ENCODE measurements at regions not wholly inside any gene's neighbourhood (a gene's known extent, or its start where the extent isn't known, plus 50 kb on each side); places are given as distances from the start of the nearest gene placed in this dataset.

- no peak overlapping the region for H3K9ac ChIP-seq
- H3K4me2 ChIP-seq, result no peak overlapping the region
- H4K20me1 ChIP-seq, result no peaks in the 10 kb centered on the region
- H3K9me3 ChIP-seq, result no peaks in the 10 kb centered on the region
- H3K27ac ChIP-seq, result no peak overlapping the region
- no peaks in the 10 kb centered on the region for H3K4me1 ChIP-seq
- H3K4me3 ChIP-seq, result no peak overlapping the region
- H3K27me3 ChIP-seq, result no peaks in the 10 kb centered on the region
- TF ChIP-seq Cebpa-rat (IDR thresholded peaks at IDR 0.05), result no peak
- no peaks in the 10 kb centered on the region for H3K36me3 ChIP-seq
These were observed 86.2 kb downstream of the TSPAN8 start for GRCh38 chr12:71071536-71072097.

GRCh38 chr12:71070416-71071128 is 87.2 kb downstream of the TSPAN8 start:
- Histone ChIP-seq H3K4me1 (no peaks in the 10 kb centered on the region), H4K20me1 (no peaks in the 10 kb centered on the region), H3K4me3 (no peak overlapping the region), H3K27me3 (no peaks in the 10 kb centered on the region), H3K27ac (no peak overlapping the region), H3K36me3 (no peaks in the 10 kb centered on the region), H3K4me2 (no peak overlapping the region), H3K9me3 (no peaks in the 10 kb centered on the region), H3K9ac (no peak overlapping the region)
- no peak for TF ChIP-seq Cebpa-rat (IDR thresholded peaks at IDR 0.05)

GRCh38 chr12:71069311-71069710 is 88.5 kb downstream of the TSPAN8 start:
- H3K4me2 ChIP-seq, result no peak overlapping the region
- no peak overlapping the region for H3K27ac ChIP-seq
- no peaks in the 10 kb centered on the region for H3K9me3 ChIP-seq
- no peaks in the 10 kb centered on the region for H3K36me3 ChIP-seq
- H3K4me3 ChIP-seq, result no peak overlapping the region
- H4K20me1 ChIP-seq, result no peaks in the 10 kb centered on the region
- no peaks in the 10 kb centered on the region for H3K27me3 ChIP-seq
- TF ChIP-seq Cebpa-rat (IDR thresholded peaks at IDR 0.05), result no peak
- no peak overlapping the region for H3K9ac ChIP-seq
- peaks cover 8% of the 10 kb centered on the region for H3K4me1 ChIP-seq

- TF ChIP-seq Cebpa-rat (IDR thresholded peaks at IDR 0.05), result peak; percentile 76; the same call in 1 of the 2 replicates
These were observed 94.7 kb downstream of the TSPAN8 start for GRCh38 chr12:71063087-71063486.

GRCh38 chr12:71061451-71061850 is 96.3 kb downstream of the TSPAN8 start:
- Histone ChIP-seq H3K27me3 (no peaks in the 10 kb centered on the region), H3K9me3 (peaks cover 13% of the 10 kb centered on the region), H3K9ac (no peak overlapping the region), H3K27ac (no peak overlapping the region), H3K4me3 (no peak overlapping the region), H3K36me3 (no peaks in the 10 kb centered on the region), H3K4me1 (peaks cover 41% of the 10 kb centered on the region), H4K20me1 (no peaks in the 10 kb centered on the region), H3K4me2 (peak overlapping the region; percentile 67)
- no peak for TF ChIP-seq Cebpa-rat (IDR thresholded peaks at IDR 0.05)

More at GRCh38 chr12:71063087-71063486, 94.7 kb downstream of the TSPAN8 start:
- Histone ChIP-seq H3K4me1 (peaks cover 41% of the 10 kb centered on the region), H3K4me3 (no peak overlapping the region), H3K9ac (no peak overlapping the region), H3K27ac (no peak overlapping the region), H3K9me3 (peaks cover 11% of the 10 kb centered on the region), H3K36me3 (no peaks in the 10 kb centered on the region), H4K20me1 (no peaks in the 10 kb centered on the region), H3K4me2 (peak overlapping the region; percentile 67), H3K27me3 (no peaks in the 10 kb centered on the region)

GRCh38 chr12:71060426-71060825 is 97.4 kb downstream of the TSPAN8 start:
- no peaks in the 10 kb centered on the region for H3K27me3 ChIP-seq
- no peak overlapping the region for H3K4me2 ChIP-seq
- no peaks in the 10 kb centered on the region for H4K20me1 ChIP-seq
- no peak for TF ChIP-seq Cebpa-rat (IDR thresholded peaks at IDR 0.05)
- peaks cover 41% of the 10 kb centered on the region for H3K4me1 ChIP-seq
- no peaks in the 10 kb centered on the region for H3K36me3 ChIP-seq
- H3K27ac ChIP-seq, result no peak overlapping the region
- no peak overlapping the region for H3K9ac ChIP-seq
- H3K9me3 ChIP-seq, result peaks cover 13% of the 10 kb centered on the region
- no peak overlapping the region for H3K4me3 ChIP-seq

GRCh38 chr12:71057330-71057729 is 100.5 kb downstream of the TSPAN8 start:
- no peak overlapping the region for H3K9ac ChIP-seq
- TF ChIP-seq Cebpa-rat (IDR thresholded peaks at IDR 0.05), result no peak
- H3K9me3 ChIP-seq, result peaks cover 13% of the 10 kb centered on the region
- H4K20me1 ChIP-seq, result no peaks in the 10 kb centered on the region
- no peak overlapping the region for H3K4me3 ChIP-seq
- H3K36me3 ChIP-seq, result no peaks in the 10 kb centered on the region
- no peak overlapping the region for H3K4me2 ChIP-seq
- H3K4me1 ChIP-seq, result peaks cover 13% of the 10 kb centered on the region
- H3K27me3 ChIP-seq, result no peaks in the 10 kb centered on the region
- no peak overlapping the region for H3K27ac ChIP-seq

GRCh38 chr12:71054551-71054950 is 103.2 kb downstream of the TSPAN8 start:
- Histone ChIP-seq H3K4me3 (no peak overlapping the region), H3K27me3 (no peaks in the 10 kb centered on the region), H3K27ac (no peak overlapping the region), H3K36me3 (no peaks in the 10 kb centered on the region), H3K9ac (no peak overlapping the region), H3K4me2 (no peak overlapping the region), H3K9me3 (peaks cover 13% of the 10 kb centered on the region), H4K20me1 (no peaks in the 10 kb centered on the region), H3K4me1 (no peaks in the 10 kb centered on the region)
- no peak for TF ChIP-seq Cebpa-rat (IDR thresholded peaks at IDR 0.05)

GRCh38 chr12:71046215-71046614 is 111.6 kb downstream of the TSPAN8 start:
- TF ChIP-seq Cebpa-rat (IDR thresholded peaks at IDR 0.05), result no peak
- Histone ChIP-seq H3K4me3 (no peak overlapping the region), H3K4me1 (peaks cover 14% of the 10 kb centered on the region), H3K27me3 (no peaks in the 10 kb centered on the region), H4K20me1 (no peaks in the 10 kb centered on the region), H3K9me3 (no peaks in the 10 kb centered on the region), H3K9ac (no peak overlapping the region), H3K27ac (peak overlapping the region; percentile 25; the same call in 1 of the 2 replicates), H3K4me2 (peak overlapping the region; percentile 67), H3K36me3 (no peaks in the 10 kb centered on the region)

GRCh38 chr12:71045781-71046180 is 112.0 kb downstream of the TSPAN8 start:
- Histone ChIP-seq H3K4me3 (no peak overlapping the region), H3K9me3 (no peaks in the 10 kb centered on the region), H3K4me1 (peaks cover 14% of the 10 kb centered on the region), H3K4me2 (peak overlapping the region; percentile 67), H3K27me3 (no peaks in the 10 kb centered on the region), H3K36me3 (no peaks in the 10 kb centered on the region), H4K20me1 (no peaks in the 10 kb centered on the region), H3K9ac (no peak overlapping the region), H3K27ac (peak overlapping the region; percentile 25; the same call in 1 of the 2 replicates)
- no peak for TF ChIP-seq Cebpa-rat (IDR thresholded peaks at IDR 0.05)

Data from BLaER1 (cell line).